ELR (cell line): ENCODE measurements at regions not wholly inside any gene's neighbourhood (a gene's known extent, or its start where the extent isn't known, plus 50 kb on each side); places are given as distances from the start of the nearest gene placed in this dataset.
"Not testable (repeated sequence)": the region's sequence is repeated elsewhere in the genome, so short reads cannot be mapped to it uniquely, and the experiment has no call there.

ENCODE experiments used
- DNase-seq: peaks from one replicate; pipeline ENCODE4 v3.0.0-alpha.2; 2015; ENCODE audit warnings: low read depth

- DNase-seq = no peak
Measured at GRCh38 chr2:234861841-234862735, 89.7 kb upstream of the SH3BP4 start.

GRCh38 chr2:234859330-234859872, 92.4 kb upstream of the SH3BP4 start:
- not testable (repeated sequence) for DNase-seq

- no peak for DNase-seq
Measured at GRCh38 chr2:234858790-234859329, 93.0 kb upstream of the SH3BP4 start.

- no peak for DNase-seq
Measured at GRCh38 chr2:234858145-234858544, 93.7 kb upstream of the SH3BP4 start.

GRCh38 chr2:234853729-234854128, 98.1 kb upstream of the SH3BP4 start:
- DNase-seq = no peak

- no peak for DNase-seq
Measured at GRCh38 chr2:234852941-234853340, 98.9 kb upstream of the SH3BP4 start.

- DNase-seq = no peak
Measured at GRCh38 chr2:234852035-234852434, 99.8 kb upstream of the SH3BP4 start.

- DNase-seq = no peak
Measured at GRCh38 chr2:234851451-234851850, 100.4 kb upstream of the SH3BP4 start.

GRCh38 chr2:234850818-234851217, 101.0 kb upstream of the SH3BP4 start:
- DNase-seq = no peak

GRCh38 chr2:234849678-234850077, 102.1 kb upstream of the SH3BP4 start:
- DNase-seq = no peak

GRCh38 chr2:234848578-234848977, 103.2 kb upstream of the SH3BP4 start:
- DNase-seq = no peak

GRCh38 chr2:234847639-234848038, 104.2 kb upstream of the SH3BP4 start:
- no peak for DNase-seq

GRCh38 chr2:234847364-234847635, 104.5 kb upstream of the SH3BP4 start:
- DNase-seq = no peak

GRCh38 chr2:234846599-234847363, 105.0 kb upstream of the SH3BP4 start:
- DNase-seq = no peak

- DNase-seq = no peak
Measured at GRCh38 chr2:234845602-234846590, 105.9 kb upstream of the SH3BP4 start.

GRCh38 chr2:234843411-234843810, 108.4 kb upstream of the SH3BP4 start:
- no peak for DNase-seq

- DNase-seq = no peak
Measured at GRCh38 chr2:234842753-234843152, 109.1 kb upstream of the SH3BP4 start.

- DNase-seq = no peak
Measured at GRCh38 chr2:234841321-234842015, 110.3 kb upstream of the SH3BP4 start.

- DNase-seq = peak; percentile 98
Measured at GRCh38 chr2:234840336-234840735, 111.5 kb upstream of the SH3BP4 start.

- no peak for DNase-seq
Measured at GRCh38 chr2:234839285-234839684, 112.5 kb upstream of the SH3BP4 start.

GRCh38 chr2:234836271-234836670, 115.5 kb upstream of the SH3BP4 start:
- no peak for DNase-seq
